MM.1S (cell line): ENCODE measurements at regions not wholly inside any gene's neighbourhood (a gene's known extent, or its start where the extent isn't known, plus 50 kb on each side); places are given as distances from the start of the nearest gene placed in this dataset.

Source experiments
- DNase-seq: peaks from one replicate; pipeline ENCODE4 v3.0.0-alpha.2; 2015
- H2AFZ ChIP-seq: fragments of 300-600 bp; sonication (generic); 2 replicates; pipeline ENCODE4 v1.6.0; 2016; ENCODE audit warnings: antibody characterized with exemption, low read length
- H3F3A ChIP-seq: fragments of 300-600 bp; sonication (generic); 2 replicates; pipeline ENCODE4 v1.6.1; 2016; ENCODE audit warnings: mild to moderate bottlenecking, antibody characterized with exemption, low read length, moderate library complexity, mixed read lengths; ENCODE audit not compliant: insufficient read depth
- H3K27ac ChIP-seq: fragments of 300-600 bp; sonication (generic); 2 replicates; pipeline ENCODE4 v1.5.1; 2016; ENCODE audit warnings: mild to moderate bottlenecking, low read length
- H3K27me3 ChIP-seq: fragments of 300-600 bp; sonication (generic); replicated peaks from 2 replicates; pipeline ENCODE4 v1.6.0; 2016; ENCODE audit warnings: low read length; ENCODE audit not compliant: insufficient read depth
- H3K36me3 ChIP-seq: fragments of 300-600 bp; sonication (generic); replicated peaks from 2 replicates; pipeline ENCODE4 v1.6.1; 2016; ENCODE audit warnings: mild to moderate bottlenecking, low read length, mixed read lengths; ENCODE audit not compliant: insufficient read depth
- H3K4me1 ChIP-seq: fragments of 300-600 bp; sonication (generic); 2 replicates; pipeline ENCODE4 v1.6.1; 2016; ENCODE audit warnings: low read length, mixed read lengths
- H3K4me2 ChIP-seq: fragments of 300-600 bp; sonication (generic); 2 replicates; pipeline ENCODE4 v1.6.0; 2016; ENCODE audit warnings: low read depth, low read length
- H3K4me3 ChIP-seq: fragments of 300-600 bp; sonication (generic); 2 replicates; pipeline ENCODE4 v1.5.1; 2016; ENCODE audit warnings: low read length, mixed read lengths
- H3K79me2 ChIP-seq: fragments of 300-600 bp; sonication (generic); 2 replicates; pipeline ENCODE4 v1.6.1; 2016; ENCODE audit warnings: mixed run types, low read length, mixed read lengths
- H3K9ac ChIP-seq: fragments of 300-600 bp; sonication (generic); 2 replicates; pipeline ENCODE4 v1.6.1; 2016; ENCODE audit warnings: low read length, mixed read lengths
- H3K9me2 ChIP-seq: fragments of 300-600 bp; sonication (generic); replicated peaks from 2 replicates; pipeline ENCODE4 v1.6.1; 2016; ENCODE audit warnings: mild to moderate bottlenecking, low read length, mixed read lengths; ENCODE audit not compliant: insufficient read depth
- H3K9me3 ChIP-seq: fragments of 300-600 bp; sonication (generic); replicated peaks from 2 replicates; pipeline ENCODE4 v1.6.1; 2016; ENCODE audit warnings: mild to moderate bottlenecking, low read length, mixed read lengths; ENCODE audit not compliant: insufficient read depth
- H4K20me1 ChIP-seq: fragments of 300-600 bp; sonication (generic); 2 replicates; pipeline ENCODE4 v1.6.1; 2016; ENCODE audit warnings: mild to moderate bottlenecking, low read length, moderate library complexity, mixed read lengths; ENCODE audit not compliant: insufficient read depth
- EZH2 ChIP-seq: fragments of 300-600 bp; sonication (generic); optimal IDR thresholded peaks from 2 replicates; pipeline ENCODE3; 2017; ENCODE audit warnings: low read depth, mild to moderate bottlenecking, antibody characterized with exemption, low read length, mixed read lengths
- EZH2phosphoT487 ChIP-seq: fragments of 300-600 bp; sonication (generic); IDR thresholded peaks from 2 replicates; pipeline ENCODE4 v1.6.1; 2018; ENCODE audit warnings: antibody characterized with exemption, low read length
- TF ChIP-seq, protein P1 (sequence below): fragments of 300-600 bp; sonication (generic); IDR thresholded peaks from 2 replicates; pipeline ENCODE4 v1.5.1; 2016; ENCODE audit warnings: antibody characterized with exemption, low read length, mixed read lengths

GRCh38 chr2:23029111-23029510 is 355.9 kb upstream of the KLHL29 start:
- H3F3A ChIP-seq: no peaks in the 10 kb centered on the region
- H3K9me3 ChIP-seq: no peaks in the 10 kb centered on the region
- TF ChIP-seq EZH2: no peak
- TF ChIP-seq, protein P1, sequence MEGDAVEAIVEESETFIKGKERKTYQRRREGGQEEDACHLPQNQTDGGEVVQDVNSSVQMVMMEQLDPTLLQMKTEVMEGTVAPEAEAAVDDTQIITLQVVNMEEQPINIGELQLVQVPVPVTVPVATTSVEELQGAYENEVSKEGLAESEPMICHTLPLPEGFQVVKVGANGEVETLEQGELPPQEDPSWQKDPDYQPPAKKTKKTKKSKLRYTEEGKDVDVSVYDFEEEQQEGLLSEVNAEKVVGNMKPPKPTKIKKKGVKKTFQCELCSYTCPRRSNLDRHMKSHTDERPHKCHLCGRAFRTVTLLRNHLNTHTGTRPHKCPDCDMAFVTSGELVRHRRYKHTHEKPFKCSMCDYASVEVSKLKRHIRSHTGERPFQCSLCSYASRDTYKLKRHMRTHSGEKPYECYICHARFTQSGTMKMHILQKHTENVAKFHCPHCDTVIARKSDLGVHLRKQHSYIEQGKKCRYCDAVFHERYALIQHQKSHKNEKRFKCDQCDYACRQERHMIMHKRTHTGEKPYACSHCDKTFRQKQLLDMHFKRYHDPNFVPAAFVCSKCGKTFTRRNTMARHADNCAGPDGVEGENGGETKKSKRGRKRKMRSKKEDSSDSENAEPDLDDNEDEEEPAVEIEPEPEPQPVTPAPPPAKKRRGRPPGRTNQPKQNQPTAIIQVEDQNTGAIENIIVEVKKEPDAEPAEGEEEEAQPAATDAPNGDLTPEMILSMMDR: no peak
- H3K4me1 ChIP-seq: no peaks in the 10 kb centered on the region
- no peaks in the 10 kb centered on the region for H3K36me3 ChIP-seq
- no peak overlapping the region for H3K27ac ChIP-seq
- H3K9ac ChIP-seq: no peak overlapping the region
- H3K4me3 ChIP-seq: no peak overlapping the region
- no peaks in the 10 kb centered on the region for H3K9me2 ChIP-seq
- H4K20me1 ChIP-seq: no peaks in the 10 kb centered on the region
- H3K79me2 ChIP-seq: no peaks in the 10 kb centered on the region
- no peak overlapping the region for H2AFZ ChIP-seq
- no peak overlapping the region for H3K4me2 ChIP-seq
- no peaks in the 10 kb centered on the region for H3K27me3 ChIP-seq
- no peak for DNase-seq

DNA sequence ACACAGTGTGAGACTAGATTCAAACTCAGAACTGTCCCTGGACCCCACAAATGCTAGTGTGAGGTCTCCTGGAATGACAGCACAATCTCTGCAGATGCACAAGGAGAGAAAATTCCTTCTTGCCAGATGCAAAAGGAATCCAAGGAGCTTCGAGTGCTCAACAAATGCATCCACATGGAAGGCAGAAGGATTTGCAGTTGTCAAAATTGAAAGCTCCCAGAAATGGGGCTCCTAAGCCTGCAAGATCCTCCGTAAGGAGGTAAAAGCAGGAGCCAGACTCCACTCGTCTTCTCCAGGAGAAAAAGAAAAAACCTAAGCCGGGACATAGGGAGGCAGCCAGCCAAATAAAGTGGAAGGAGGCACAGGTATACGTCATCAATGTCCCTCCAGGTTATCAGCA is 355.0 kb upstream of the KLHL29 start:
- Histone ChIP-seq H3K9ac (no peak overlapping the region), H3K9me2 (no peaks in the 10 kb centered on the region), H2AFZ (no peak overlapping the region), H3K36me3 (no peaks in the 10 kb centered on the region), H3K4me3 (no peak overlapping the region), H3K27ac (no peak overlapping the region), H3K9me3 (no peaks in the 10 kb centered on the region), H3K79me2 (no peaks in the 10 kb centered on the region), H4K20me1 (no peaks in the 10 kb centered on the region), H3K4me1 (no peaks in the 10 kb centered on the region), H3F3A (no peaks in the 10 kb centered on the region), H3K4me2 (no peak overlapping the region), H3K27me3 (no peaks in the 10 kb centered on the region)
- TF ChIP-seq EZH2phosphoT487 (no peak), EZH2 (no peak)
- TF ChIP-seq, protein P1: no peak
- no peak for DNase-seq

GRCh38 chr2:23034996-23035395 is 350.0 kb upstream of the KLHL29 start:
- Histone ChIP-seq H3K4me2 (no peak overlapping the region), H3K36me3 (no peaks in the 10 kb centered on the region), H3K9me2 (no peaks in the 10 kb centered on the region), H3K9ac (no peak overlapping the region), H3K9me3 (no peaks in the 10 kb centered on the region), H2AFZ (no peak overlapping the region), H4K20me1 (no peaks in the 10 kb centered on the region), H3K27me3 (no peaks in the 10 kb centered on the region), H3K79me2 (no peaks in the 10 kb centered on the region), H3K4me3 (no peak overlapping the region), H3K27ac (no peak overlapping the region), H3F3A (no peaks in the 10 kb centered on the region), H3K4me1 (no peaks in the 10 kb centered on the region)
- DNase-seq: no peak
- TF ChIP-seq EZH2: no peak
- TF ChIP-seq, protein P1: no peak
- TF ChIP-seq EZH2phosphoT487: no peak
